OCI-LY1 (cell line): ENCODE measurements at regions not wholly inside any gene's neighbourhood (a gene's known extent, or its start where the extent isn't known, plus 50 kb on each side); places are given as distances from the start of the nearest gene placed in this dataset.

Experiments
- H2AFZ ChIP-seq: fragments of 200-600 bp; sonication (generic), shearing (Covaris generic); 2 replicates; pipeline ENCODE4 v1.6.0; 2014; ENCODE audit warnings: antibody characterized with exemption, mild to moderate bottlenecking, low read length
- H3F3A ChIP-seq: fragments of 200-600 bp; sonication (generic), shearing (Covaris generic); 2 replicates; pipeline ENCODE4 v1.6.0; 2014; ENCODE audit warnings: mild to moderate bottlenecking, antibody characterized with exemption, low read length, moderate library complexity; ENCODE audit not compliant: insufficient read depth
- H3K27ac ChIP-seq: fragments of 200-600 bp; sonication (generic); 2 replicates; pipeline ENCODE4 v1.5.1; 2014; ENCODE audit warnings: low read length, mixed run types, mild to moderate bottlenecking, low read depth; ENCODE audit not compliant: poor library complexity, severe bottlenecking
- H3K27me3 ChIP-seq: fragments of 200-600 bp; sonication (generic); 2 replicates; pipeline ENCODE4 v1.6.0; 2014; ENCODE audit warnings: antibody characterized with exemption, mild to moderate bottlenecking, low read length, moderate library complexity; ENCODE audit not compliant: insufficient read depth
- H3K36me3 ChIP-seq: fragments of 200-600 bp; sonication (generic); 2 replicates; pipeline ENCODE4 v1.6.1; 2014; ENCODE audit warnings: mild to moderate bottlenecking, antibody characterized with exemption, low read length, moderate library complexity, mixed read lengths; ENCODE audit not compliant: insufficient read depth
- H3K4me1 ChIP-seq: fragments of 200-600 bp; sonication (generic); 2 replicates; pipeline ENCODE4 v1.5.1; 2014; ENCODE audit warnings: mild to moderate bottlenecking, low read length, moderate library complexity; ENCODE audit not compliant: insufficient read depth, severe bottlenecking
- H3K4me2 ChIP-seq: fragments of 200-600 bp; sonication (generic), shearing (Covaris generic); 2 replicates; pipeline ENCODE4 v1.6.1; 2014; ENCODE audit warnings: low read length
- H3K4me3 ChIP-seq: fragments of 200-600 bp; sonication (generic); 2 replicates; pipeline ENCODE4 v1.5.1; 2014; ENCODE audit warnings: low read length, low read depth, mild to moderate bottlenecking, mixed read lengths; ENCODE audit not compliant: poor library complexity, severe bottlenecking
- H3K79me2 ChIP-seq: fragments of 200-600 bp; shearing (Covaris generic); 2 replicates; pipeline ENCODE4 v1.6.1; 2016; ENCODE audit warnings: mixed run types, low read length, mixed read lengths; ENCODE audit not compliant: insufficient read depth
- H3K9ac ChIP-seq: fragments of 200-600 bp; sonication (generic), shearing (Covaris generic); 2 replicates; pipeline ENCODE4 v1.6.1; 2014; ENCODE audit warnings: mild to moderate bottlenecking, low read length, mixed read lengths
- H3K9me2 ChIP-seq: fragments of 200-600 bp; sonication (generic), shearing (Covaris generic); 2 replicates; pipeline ENCODE4 v1.6.1; 2014; ENCODE audit warnings: low read depth, mild to moderate bottlenecking, low read length, mixed read lengths
- H3K9me3 ChIP-seq: fragments of 200-600 bp; shearing (Covaris generic); 2 replicates; pipeline ENCODE4 v1.6.1; 2014; ENCODE audit warnings: low read length, mixed read lengths
- H4K20me1 ChIP-seq: fragments of 200-600 bp; sonication (generic), shearing (Covaris generic); 2 replicates; pipeline ENCODE4 v1.6.0; 2016; ENCODE audit warnings: mild to moderate bottlenecking, low read length; ENCODE audit not compliant: insufficient read depth
- EZH2 ChIP-seq: fragments of 200-600 bp; sonication (generic), shearing (Covaris generic); IDR thresholded peaks from 2 replicates; pipeline ENCODE4 v1.8.0; 2017; ENCODE audit warnings: borderline replicate concordance, mixed run types, mild to moderate bottlenecking, antibody characterized with exemption, low read length, moderate library complexity, mixed read lengths
- TF ChIP-seq, protein P1 (sequence below): fragments of 200-600 bp; sonication (generic), shearing (Covaris generic); IDR thresholded peaks from 2 replicates; pipeline ENCODE4 v1.5.1; 2017; ENCODE audit warnings: mild to moderate bottlenecking, antibody characterized with exemption, low read length, moderate library complexity, mixed read lengths

DNA sequence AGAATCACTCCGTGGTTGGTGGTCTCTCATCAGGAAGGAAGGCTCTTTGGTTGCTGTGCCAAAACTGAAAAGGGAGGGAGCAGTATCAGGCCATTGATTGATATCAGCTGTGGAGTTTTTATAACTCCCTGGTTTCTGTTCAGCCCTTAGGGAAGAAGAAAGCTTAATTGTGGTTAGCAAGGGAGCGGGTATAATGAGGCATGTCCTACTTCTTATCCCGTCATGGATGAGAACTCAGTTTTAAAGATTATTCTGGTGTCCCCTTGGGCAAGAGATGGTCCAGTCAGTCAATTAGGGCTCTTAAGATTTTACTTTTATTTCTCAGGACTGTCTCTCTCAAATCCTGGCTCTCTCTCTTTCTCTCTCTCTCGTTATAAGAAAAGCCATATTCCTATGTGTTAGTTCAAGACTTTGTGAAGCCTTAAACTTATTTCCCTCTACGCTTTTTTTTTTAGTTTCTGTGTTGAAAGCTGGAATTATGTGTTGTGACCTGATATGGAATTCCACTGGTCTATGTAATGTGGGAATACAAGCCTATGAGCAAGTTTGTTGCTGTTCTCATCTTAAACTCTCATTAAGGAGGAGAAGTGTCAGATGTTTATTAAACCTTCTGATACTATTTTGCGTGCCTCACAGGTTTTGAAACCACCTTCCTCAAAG is 514.0 kb upstream of the CDH2 start:
- Histone ChIP-seq H3K27me3 (no peaks in the 10 kb centered on the region), H3K4me2 (no peak overlapping the region), H3K36me3 (no peaks in the 10 kb centered on the region), H3K79me2 (no peaks in the 10 kb centered on the region), H3K9me2 (no peaks in the 10 kb centered on the region), H3K9me3 (no peaks in the 10 kb centered on the region), H3K27ac (no peak overlapping the region), H3F3A (no peaks in the 10 kb centered on the region), H3K9ac (no peak overlapping the region), H3K4me1 (no peaks in the 10 kb centered on the region), H2AFZ (no peak overlapping the region), H3K4me3 (no peak overlapping the region), H4K20me1 (no peaks in the 10 kb centered on the region)
- TF ChIP-seq, protein P1, sequence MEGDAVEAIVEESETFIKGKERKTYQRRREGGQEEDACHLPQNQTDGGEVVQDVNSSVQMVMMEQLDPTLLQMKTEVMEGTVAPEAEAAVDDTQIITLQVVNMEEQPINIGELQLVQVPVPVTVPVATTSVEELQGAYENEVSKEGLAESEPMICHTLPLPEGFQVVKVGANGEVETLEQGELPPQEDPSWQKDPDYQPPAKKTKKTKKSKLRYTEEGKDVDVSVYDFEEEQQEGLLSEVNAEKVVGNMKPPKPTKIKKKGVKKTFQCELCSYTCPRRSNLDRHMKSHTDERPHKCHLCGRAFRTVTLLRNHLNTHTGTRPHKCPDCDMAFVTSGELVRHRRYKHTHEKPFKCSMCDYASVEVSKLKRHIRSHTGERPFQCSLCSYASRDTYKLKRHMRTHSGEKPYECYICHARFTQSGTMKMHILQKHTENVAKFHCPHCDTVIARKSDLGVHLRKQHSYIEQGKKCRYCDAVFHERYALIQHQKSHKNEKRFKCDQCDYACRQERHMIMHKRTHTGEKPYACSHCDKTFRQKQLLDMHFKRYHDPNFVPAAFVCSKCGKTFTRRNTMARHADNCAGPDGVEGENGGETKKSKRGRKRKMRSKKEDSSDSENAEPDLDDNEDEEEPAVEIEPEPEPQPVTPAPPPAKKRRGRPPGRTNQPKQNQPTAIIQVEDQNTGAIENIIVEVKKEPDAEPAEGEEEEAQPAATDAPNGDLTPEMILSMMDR: no peak
- no peak for TF ChIP-seq EZH2

DNA sequence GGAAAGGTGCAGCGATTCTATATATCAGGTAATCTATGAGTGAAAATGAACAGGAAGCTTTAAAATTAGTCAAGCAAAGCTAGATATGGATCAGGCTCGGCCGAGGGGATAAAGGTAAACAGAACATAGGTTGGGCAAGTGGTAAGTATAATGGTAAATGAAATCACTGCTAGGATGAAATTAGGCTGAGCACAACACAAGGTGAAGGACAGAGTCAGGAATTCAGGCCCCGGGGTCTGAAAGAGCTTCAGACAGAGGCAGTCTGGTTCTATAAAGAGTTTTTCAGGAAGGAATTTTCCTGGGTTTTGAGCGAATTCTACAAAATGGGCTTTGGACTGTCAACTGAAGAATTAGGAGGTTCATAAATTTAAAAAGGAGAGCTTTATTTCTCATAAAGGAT is 513.2 kb upstream of the CDH2 start:
- Histone ChIP-seq H3K4me3 (no peak overlapping the region), H3F3A (no peaks in the 10 kb centered on the region), H4K20me1 (no peaks in the 10 kb centered on the region), H3K27ac (no peak overlapping the region), H3K4me2 (no peak overlapping the region), H3K9ac (no peak overlapping the region), H3K79me2 (no peaks in the 10 kb centered on the region), H3K9me3 (no peaks in the 10 kb centered on the region), H3K4me1 (no peaks in the 10 kb centered on the region), H3K9me2 (no peaks in the 10 kb centered on the region), H3K27me3 (no peaks in the 10 kb centered on the region), H2AFZ (no peak overlapping the region), H3K36me3 (no peaks in the 10 kb centered on the region)
- no peak for TF ChIP-seq EZH2
- TF ChIP-seq, protein P1: no peak

DNA sequence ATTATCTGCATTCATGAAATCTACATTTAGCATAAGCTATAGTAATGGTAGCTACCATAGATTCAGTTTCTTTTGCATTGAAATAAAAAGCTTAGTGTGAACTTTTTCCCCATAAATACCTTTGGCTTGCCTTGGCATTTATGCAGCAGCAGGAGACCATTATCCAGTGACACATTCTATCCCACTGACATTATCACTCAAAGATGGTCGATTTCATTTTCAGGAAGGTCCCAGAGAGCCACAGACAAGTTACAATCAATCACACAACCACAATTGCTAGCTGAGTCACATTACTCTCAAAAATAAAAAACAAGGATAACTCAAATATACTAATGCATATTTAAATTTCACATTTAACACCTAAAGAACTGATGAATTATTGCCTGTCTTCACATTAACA is 512.7 kb upstream of the CDH2 start:
- no peaks in the 10 kb centered on the region for H3K9me2 ChIP-seq
- TF ChIP-seq, protein P1: no peak
- no peak for TF ChIP-seq EZH2
- H3K4me1 ChIP-seq: no peaks in the 10 kb centered on the region
- H3K9me3 ChIP-seq: no peaks in the 10 kb centered on the region
- H3K79me2 ChIP-seq: no peaks in the 10 kb centered on the region
- no peak overlapping the region for H3K4me2 ChIP-seq
- H2AFZ ChIP-seq: no peak overlapping the region
- H3K27ac ChIP-seq: no peak overlapping the region
- no peaks in the 10 kb centered on the region for H4K20me1 ChIP-seq
- no peak overlapping the region for H3K4me3 ChIP-seq
- H3K36me3 ChIP-seq: no peaks in the 10 kb centered on the region
- H3K27me3 ChIP-seq: no peaks in the 10 kb centered on the region
- no peak overlapping the region for H3K9ac ChIP-seq
- no peaks in the 10 kb centered on the region for H3F3A ChIP-seq
